NCI-H226 (cell line): ENCODE measurements at regions not wholly inside any gene's neighbourhood (a gene's known extent, or its start where the extent isn't known, plus 50 kb on each side); places are given as distances from the start of the nearest gene placed in this dataset.
"Not testable (repeated sequence)": the region's sequence is repeated elsewhere in the genome, so short reads cannot be mapped to it uniquely, and the experiment has no call there.

Experiments used
- DNase-seq: peaks from one replicate; pipeline ENCODE4 v3.0.0-alpha.2; 2015

GRCh38 chr19:27843861-27844260 lies 1369.1 kb downstream of the UQCRFS1 start:
- DNase-seq = no peak

- no peak for DNase-seq
These were observed 1379.9 kb downstream of the UQCRFS1 start for GRCh38 chr19:27833031-27833430.

GRCh38 chr19:27828829-27829228 lies 1384.1 kb downstream of the UQCRFS1 start:
- no peak for DNase-seq

- no peak for DNase-seq
These were observed 1388.8 kb downstream of the UQCRFS1 start for GRCh38 chr19:27824108-27824507.

GRCh38 chr19:27822336-27822735 lies 1390.6 kb downstream of the UQCRFS1 start:
- DNase-seq = peak; percentile 8

GRCh38 chr19:27821418-27822018 lies 1391.4 kb downstream of the UQCRFS1 start:
- no peak for DNase-seq

GRCh38 chr19:27815985-27816384 lies 1397.0 kb downstream of the UQCRFS1 start:
- DNase-seq = no peak

- DNase-seq = not testable (repeated sequence)
These were observed 1398.1 kb downstream of the UQCRFS1 start for GRCh38 chr19:27814834-27815233.

- DNase-seq = not testable (repeated sequence)
These were observed 1398.7 kb downstream of the UQCRFS1 start for GRCh38 chr19:27814274-27814673.

- DNase-seq = no peak
These were observed 1406.4 kb downstream of the UQCRFS1 start for GRCh38 chr19:27806471-27807070.

- no peak for DNase-seq
These were observed 1407.1 kb downstream of the UQCRFS1 start for GRCh38 chr19:27805848-27806247.

GRCh38 chr19:27802293-27802692 lies 1410.7 kb downstream of the UQCRFS1 start:
- not testable (repeated sequence) for DNase-seq

GRCh38 chr19:27796540-27796939 lies 1416.4 kb downstream of the UQCRFS1 start:
- DNase-seq = no peak

GRCh38 chr19:27796073-27796472 lies 1416.9 kb downstream of the UQCRFS1 start:
- DNase-seq = no peak

- no peak for DNase-seq
These were observed 1417.6 kb downstream of the UQCRFS1 start for GRCh38 chr19:27795369-27795768.

- DNase-seq = no peak
These were observed 1418.4 kb downstream of the UQCRFS1 start for GRCh38 chr19:27794494-27795042.

- DNase-seq = peak; percentile 96
These were observed 1419.1 kb downstream of the UQCRFS1 start for GRCh38 chr19:27793644-27794493.

- DNase-seq = peak; percentile 82
These were observed 1419.8 kb downstream of the UQCRFS1 start for GRCh38 chr19:27793128-27793643.

- no peak for DNase-seq
These were observed 1420.3 kb downstream of the UQCRFS1 start for GRCh38 chr19:27792576-27793127.

GRCh38 chr19:27780367-27781075 lies 1432.4 kb downstream of the UQCRFS1 start:
- no peak for DNase-seq

- DNase-seq = no peak
These were observed 1433.0 kb downstream of the UQCRFS1 start for GRCh38 chr19:27779954-27780353.

- no peak for DNase-seq
These were observed 1435.2 kb downstream of the UQCRFS1 start for GRCh38 chr19:27777726-27778125.
